ENCODE measurements at regions not wholly inside any gene's neighbourhood (a gene's known extent, or its start where the extent isn't known, plus 50 kb on each side); places are given as distances from the start of the nearest gene placed in this dataset.

- TF ChIP-seq CTCF (IDR thresholded peaks at IDR 0.05): no peak
- TF ChIP-seq POLR2A (IDR thresholded peaks at IDR 0.05): no peak
These were observed 201.3 kb upstream of the FSHR start for GRCh38 chr2:49355611-49356010.
